GM21717 (cell line): ENCODE measurements at regions not wholly inside any gene's neighbourhood (a gene's known extent, or its start where the extent isn't known, plus 50 kb on each side); places are given as distances from the start of the nearest gene placed in this dataset.
"Not testable (repeated sequence)": the region's sequence is repeated elsewhere in the genome, so short reads cannot be mapped to it uniquely, and the experiment has no call there.

Source experiments
- ATAC-seq: cut with Tn5 transposase; IDR thresholded peaks from one replicate; pipeline ENCODE4 v1.9.1; 2021; ENCODE audit warnings: mild to moderate bottlenecking, moderate library complexity; ENCODE audit not compliant: unreplicated experiment

GRCh38 chr2:150267651-150268415 lies 219.6 kb downstream of the RND3 start:
- no peak for ATAC-seq

GRCh38 chr2:150266931-150267330 lies 220.5 kb downstream of the RND3 start:
- ATAC-seq, result no peak

- ATAC-seq, result no peak
Measured at GRCh38 chr2:150264442-150264841, 223.0 kb downstream of the RND3 start.

- ATAC-seq, result no peak
Measured at GRCh38 chr2:150261691-150262090, 225.8 kb downstream of the RND3 start.

- ATAC-seq, result no peak
Measured at GRCh38 chr2:150260636-150261035, 226.8 kb downstream of the RND3 start.

- ATAC-seq, result no peak
Measured at GRCh38 chr2:150259746-150260145, 227.7 kb downstream of the RND3 start.

GRCh38 chr2:150258781-150259307 lies 228.6 kb downstream of the RND3 start:
- ATAC-seq, result no peak

- no peak for ATAC-seq
Measured at GRCh38 chr2:150256736-150257135, 230.7 kb downstream of the RND3 start.

- ATAC-seq, result no peak
Measured at GRCh38 chr2:150255528-150255927, 231.9 kb downstream of the RND3 start.

- not testable (repeated sequence) for ATAC-seq
Measured at GRCh38 chr2:150249735-150250134, 237.7 kb downstream of the RND3 start.

- ATAC-seq, result no peak
Measured at GRCh38 chr2:150247481-150247880, 240.0 kb downstream of the RND3 start.

- ATAC-seq, result no peak
Measured at GRCh38 chr2:150234787-150235446, 252.6 kb downstream of the RND3 start.

GRCh38 chr2:150232871-150233270 lies 254.6 kb downstream of the RND3 start:
- ATAC-seq, result no peak

GRCh38 chr2:150232321-150232720 lies 255.1 kb downstream of the RND3 start:
- ATAC-seq, result no peak

- ATAC-seq, result no peak
Measured at GRCh38 chr2:150230616-150231015, 256.9 kb downstream of the RND3 start.

GRCh38 chr2:150230004-150230403 lies 257.5 kb downstream of the RND3 start:
- no peak for ATAC-seq

GRCh38 chr2:150228936-150229335 lies 258.5 kb downstream of the RND3 start:
- ATAC-seq, result no peak

GRCh38 chr2:150225030-150225429 lies 262.4 kb downstream of the RND3 start:
- no peak for ATAC-seq

GRCh38 chr2:150224321-150224720 lies 263.1 kb downstream of the RND3 start:
- no peak for ATAC-seq

GRCh38 chr2:150222942-150223341 lies 264.5 kb downstream of the RND3 start:
- ATAC-seq, result no peak

GRCh38 chr2:150222379-150222778 lies 265.1 kb downstream of the RND3 start:
- ATAC-seq, result no peak

- ATAC-seq, result no peak
Measured at GRCh38 chr2:150219861-150220260, 267.6 kb downstream of the RND3 start.
